Effector memory CD8-positive, alpha-beta T cell (primary cell): ENCODE measurements at regions not wholly inside any gene's neighbourhood (a gene's known extent, or its start where the extent isn't known, plus 50 kb on each side); places are given as distances from the start of the nearest gene placed in this dataset.

ENCODE experiments used
- ATAC-seq: fragments of 150-1000 bp; cut with Tn5 transposase; replicated peaks from 2 replicates; pipeline ENCODE4 v1.10.0; 2021; ENCODE audit warnings: mild to moderate bottlenecking, moderate library complexity
- DNase-seq, 3 experiments: peaks; one replicate each; pipeline ENCODE4 v3.0.0; 2021
- H3K27ac Mint-ChIP-seq, 2 donors: one replicate each; pipeline ENCODE4 v1.8.0; 2022; ENCODE audit warnings: mild to moderate bottlenecking in 2 of 2, mixed read lengths in 2 of 2, moderate library complexity in 2 of 2
- H3K27me3 Mint-ChIP-seq, 2 donors: one replicate each; pipeline ENCODE4 v1.8.0; 2022; ENCODE audit warnings: mixed read lengths in 2 of 2
- H3K36me3 Mint-ChIP-seq: one replicate; pipeline ENCODE4 v1.8.0; 2022; ENCODE audit warnings: mild to moderate bottlenecking, moderate library complexity, mixed read lengths; ENCODE audit not compliant: insufficient read depth
- H3K4me1 Mint-ChIP-seq, 2 donors: one replicate each; pipeline ENCODE4 v1.8.0; 2022; ENCODE audit warnings: low read depth in 2 of 2, mixed read lengths in 2 of 2
- H3K4me3 Mint-ChIP-seq, 2 donors: one replicate each; pipeline ENCODE4 v1.8.0; 2022; ENCODE audit warnings: mild to moderate bottlenecking in 2 of 2, mixed read lengths in 2 of 2, moderate library complexity in 2 of 2
- H3K9me3 Mint-ChIP-seq, 2 donors: one replicate each; pipeline ENCODE4 v1.8.0; 2022; ENCODE audit warnings: mixed read lengths in 2 of 2

GRCh38 chr10:131653140-131653539 is 247.7 kb upstream of the PPP2R2D start:
- no peaks in the 10 kb centered on the region for H3K9me3 Mint-ChIP-seq
- H3K27ac Mint-ChIP-seq: no peak overlapping the region
- DNase-seq: no peak
- H3K27me3 Mint-ChIP-seq: peaks cover 0 to 35% of the 10 kb centered on the region in 2 donors
- H3K4me3 Mint-ChIP-seq: no peak overlapping the region
- no peaks in the 10 kb centered on the region for H3K36me3 Mint-ChIP-seq
- no peak for ATAC-seq
- no peaks in the 10 kb centered on the region for H3K4me1 Mint-ChIP-seq

GRCh38 chr10:131653554-131654470 is 247.0 kb upstream of the PPP2R2D start:
- no peak for ATAC-seq
- Mint-ChIP-seq H3K4me3 (no peak overlapping the region), H3K27ac (no peak overlapping the region), H3K27me3 (peaks cover 0 to 34% of the 10 kb centered on the region in 2 donors), H3K9me3 (no peaks in the 10 kb centered on the region), H3K36me3 (no peaks in the 10 kb centered on the region), H3K4me1 (no peaks in the 10 kb centered on the region)
- no peak for DNase-seq

GRCh38 chr10:131654471-131655087 is 246.2 kb upstream of the PPP2R2D start:
- DNase-seq (no peak), ATAC-seq (no peak)
- Mint-ChIP-seq H3K27me3 (peaks cover 0 to 31% of the 10 kb centered on the region in 2 donors), H3K4me1 (no peaks in the 10 kb centered on the region), H3K4me3 (no peak overlapping the region), H3K9me3 (no peaks in the 10 kb centered on the region), H3K36me3 (no peaks in the 10 kb centered on the region), H3K27ac (no peak overlapping the region)

- H3K4me1 Mint-ChIP-seq: no peaks in the 10 kb centered on the region
- H3K27ac Mint-ChIP-seq: no peak overlapping the region
- no peak for ATAC-seq
- no peak overlapping the region for H3K4me3 Mint-ChIP-seq
- H3K36me3 Mint-ChIP-seq: no peaks in the 10 kb centered on the region
- no peak for DNase-seq
- H3K27me3 Mint-ChIP-seq: peaks cover 0 to 31% of the 10 kb centered on the region in 2 donors
- H3K9me3 Mint-ChIP-seq: no peaks in the 10 kb centered on the region
These were observed 245.5 kb upstream of the PPP2R2D start for GRCh38 chr10:131655101-131655849.

- H3K4me1 Mint-ChIP-seq: no peaks in the 10 kb centered on the region
- no peaks in the 10 kb centered on the region for H3K36me3 Mint-ChIP-seq
- DNase-seq (no peak), ATAC-seq (no peak)
- peaks cover 0 to 26% of the 10 kb centered on the region in 2 donors for H3K27me3 Mint-ChIP-seq
- no peak overlapping the region for H3K4me3 Mint-ChIP-seq
- no peaks in the 10 kb centered on the region for H3K9me3 Mint-ChIP-seq
- H3K27ac Mint-ChIP-seq: no peak overlapping the region
These were observed 244.8 kb upstream of the PPP2R2D start for GRCh38 chr10:131656009-131656408.

GRCh38 chr10:131656431-131656841 is 244.4 kb upstream of the PPP2R2D start:
- DNase-seq: no peak
- Mint-ChIP-seq H3K27ac (no peak overlapping the region), H3K4me1 (no peaks in the 10 kb centered on the region), H3K4me3 (no peak overlapping the region), H3K36me3 (no peaks in the 10 kb centered on the region), H3K27me3 (peaks cover 0 to 22% of the 10 kb centered on the region in 2 donors), H3K9me3 (no peaks in the 10 kb centered on the region)
- ATAC-seq: no peak

- H3K27me3 Mint-ChIP-seq: peaks cover 0 to 21% of the 10 kb centered on the region in 2 donors
- no peak overlapping the region for H3K27ac Mint-ChIP-seq
- H3K9me3 Mint-ChIP-seq: no peaks in the 10 kb centered on the region
- DNase-seq: no peak
- H3K36me3 Mint-ChIP-seq: no peaks in the 10 kb centered on the region
- no peak for ATAC-seq
- H3K4me3 Mint-ChIP-seq: no peak overlapping the region
- H3K4me1 Mint-ChIP-seq: no peaks in the 10 kb centered on the region
These were observed 243.4 kb upstream of the PPP2R2D start for GRCh38 chr10:131657318-131657984.

- Mint-ChIP-seq H3K27ac (no peak overlapping the region), H3K27me3 (peaks cover 1 to 21% of the 10 kb centered on the region in 2 donors), H3K36me3 (no peaks in the 10 kb centered on the region), H3K4me1 (no peaks in the 10 kb centered on the region), H3K4me3 (no peak overlapping the region), H3K9me3 (no peaks in the 10 kb centered on the region)
- DNase-seq (no peak), ATAC-seq (no peak)
These were observed 242.8 kb upstream of the PPP2R2D start for GRCh38 chr10:131657985-131658330.

GRCh38 chr10:131658476-131659110 is 242.2 kb upstream of the PPP2R2D start:
- Mint-ChIP-seq H3K27ac (no peak overlapping the region), H3K27me3 (peaks cover 7 to 16% of the 10 kb centered on the region in 2 donors), H3K36me3 (no peaks in the 10 kb centered on the region), H3K9me3 (no peaks in the 10 kb centered on the region), H3K4me3 (no peak overlapping the region), H3K4me1 (no peaks in the 10 kb centered on the region)
- DNase-seq: no peak
- ATAC-seq: no peak

GRCh38 chr10:131660427-131660826 is 240.4 kb upstream of the PPP2R2D start:
- no peaks in the 10 kb centered on the region for H3K9me3 Mint-ChIP-seq
- DNase-seq (no peak), ATAC-seq (no peak)
- no peaks in the 10 kb centered on the region for H3K4me1 Mint-ChIP-seq
- H3K4me3 Mint-ChIP-seq: no peak overlapping the region
- no peaks in the 10 kb centered on the region for H3K36me3 Mint-ChIP-seq
- H3K27ac Mint-ChIP-seq: peak overlapping the region in 1 of 2 donors; percentile 50
- H3K27me3 Mint-ChIP-seq: peaks cover 7 to 9% of the 10 kb centered on the region in 2 donors

- ATAC-seq: no peak
- DNase-seq: no peak
- no peak overlapping the region for H3K4me3 Mint-ChIP-seq
- H3K27me3 Mint-ChIP-seq: peaks cover 7 to 9% of the 10 kb centered on the region in 2 donors
- H3K9me3 Mint-ChIP-seq: no peaks in the 10 kb centered on the region
- H3K36me3 Mint-ChIP-seq: no peaks in the 10 kb centered on the region
- no peaks in the 10 kb centered on the region for H3K4me1 Mint-ChIP-seq
- no peak overlapping the region for H3K27ac Mint-ChIP-seq
These were observed 238.0 kb upstream of the PPP2R2D start for GRCh38 chr10:131662851-131663250.

- ATAC-seq (no peak), DNase-seq (no peak)
- no peaks in the 10 kb centered on the region for H3K4me1 Mint-ChIP-seq
- H3K27ac Mint-ChIP-seq: no peak overlapping the region
- H3K9me3 Mint-ChIP-seq: no peaks in the 10 kb centered on the region
- peaks cover 2 to 9% of the 10 kb centered on the region in 2 donors for H3K27me3 Mint-ChIP-seq
- no peak overlapping the region for H3K4me3 Mint-ChIP-seq
- no peaks in the 10 kb centered on the region for H3K36me3 Mint-ChIP-seq
These were observed 237.5 kb upstream of the PPP2R2D start for GRCh38 chr10:131663351-131663750.

GRCh38 chr10:131666091-131666490 is 234.7 kb upstream of the PPP2R2D start:
- no peak for DNase-seq
- ATAC-seq: no peak
- H3K9me3 Mint-ChIP-seq: peaks cover 0 to 8% of the 10 kb centered on the region in 2 donors
- no peaks in the 10 kb centered on the region for H3K36me3 Mint-ChIP-seq
- no peaks in the 10 kb centered on the region for H3K4me1 Mint-ChIP-seq
- no peak overlapping the region for H3K27ac Mint-ChIP-seq
- peaks cover 0 to 9% of the 10 kb centered on the region in 2 donors for H3K27me3 Mint-ChIP-seq
- H3K4me3 Mint-ChIP-seq: no peak overlapping the region
